Large intestine (tissue), 3 donors: ENCODE measurements at regions not wholly inside any gene's neighbourhood (a gene's known extent, or its start where the extent isn't known, plus 50 kb on each side); places are given as distances from the start of the nearest gene placed in this dataset.

Source experiments
- DNase-seq, 2 donors: peaks; one replicate each; pipeline versions ENCODE4 v3.0.0 to v3.0.0-alpha.2; 2013
- H3K27ac ChIP-seq: one replicate; pipeline ENCODE4 v1.5.1; 2013; ENCODE audit warnings: low read length
- H3K27me3 ChIP-seq: 2 replicates; pipeline ENCODE4 v1.6.1; 2013; ENCODE audit warnings: low read length; ENCODE audit not compliant: control insufficient read depth, insufficient read depth
- H3K36me3 ChIP-seq: 2 replicates; pipeline ENCODE4 v1.6.1; 2013; ENCODE audit warnings: low read length; ENCODE audit not compliant: control insufficient read depth, insufficient read depth
- H3K4me1 ChIP-seq: one replicate; pipeline ENCODE4 v1.6.1; 2013; ENCODE audit warnings: low read length; ENCODE audit not compliant: control insufficient read depth, insufficient read depth
- H3K4me3 ChIP-seq: one replicate; pipeline ENCODE4 v1.5.1; 2013; ENCODE audit warnings: low read length
- H3K9me3 ChIP-seq: one replicate; pipeline ENCODE4 v1.6.1; 2013; ENCODE audit warnings: mild to moderate bottlenecking, low read depth, low read length, moderate library complexity; ENCODE audit not compliant: control insufficient read depth
- WGBS: methylation state at CpG from one replicate; pipeline ENCODE4 v1.1.5; 2013; ENCODE audit warnings: low lambda C conversion rate; ENCODE audit not compliant: insufficient coverage; 5-methylcytosine and 5-hydroxymethylcytosine counted together

- Histone ChIP-seq H3K27ac (no peak overlapping the region), H3K36me3 (no peaks in the 10 kb centered on the region), H3K9me3 (no peaks in the 10 kb centered on the region), H3K27me3 (no peaks in the 10 kb centered on the region), H3K4me3 (no peak overlapping the region), H3K4me1 (no peaks in the 10 kb centered on the region)
- no peak for DNase-seq
Observed at GRCh38 chr21:37967036-37967435, 50.8 kb upstream of the KCNJ6 start.

DNA sequence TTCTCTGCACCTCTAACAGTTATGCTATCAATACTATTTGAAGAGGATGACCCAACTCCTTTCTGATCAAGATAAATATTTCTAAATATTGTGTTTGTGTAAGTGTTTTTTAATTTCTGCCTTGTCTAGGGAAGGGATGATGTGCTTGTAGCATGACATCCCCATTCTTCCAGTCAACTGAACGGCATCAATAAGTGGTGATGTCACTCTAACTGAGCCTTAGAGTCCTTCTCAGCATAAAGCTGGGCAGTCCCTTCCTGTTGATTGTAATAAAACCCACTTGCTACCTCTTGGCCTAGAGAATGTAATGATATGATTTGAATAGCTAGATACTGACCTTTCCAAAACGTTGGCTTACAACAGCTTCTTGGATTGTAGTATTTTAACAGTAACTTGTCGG is 52.5 kb upstream of the KCNJ6 start:
- no peak for DNase-seq
- no peaks in the 10 kb centered on the region for H3K36me3 ChIP-seq
- no peaks in the 10 kb centered on the region for H3K4me1 ChIP-seq
- no CpG with 5 or more reads among the region's 3 CpGs for WGBS
- no peaks in the 10 kb centered on the region for H3K9me3 ChIP-seq
- H3K27ac ChIP-seq, result no peak overlapping the region
- no peak overlapping the region for H3K4me3 ChIP-seq
- H3K27me3 ChIP-seq, result no peaks in the 10 kb centered on the region

GRCh38 chr21:37970548-37970947 is 54.3 kb upstream of the KCNJ6 start:
- H3K4me1 ChIP-seq, result no peaks in the 10 kb centered on the region
- no peaks in the 10 kb centered on the region for H3K36me3 ChIP-seq
- no peaks in the 10 kb centered on the region for H3K9me3 ChIP-seq
- no peak for DNase-seq
- H3K27me3 ChIP-seq, result no peaks in the 10 kb centered on the region
- 80% methylated on average over 1 of the region's 4 CpGs for WGBS
- no peak overlapping the region for H3K27ac ChIP-seq
- no peak overlapping the region for H3K4me3 ChIP-seq

GRCh38 chr21:37971390-37971950 is 55.2 kb upstream of the KCNJ6 start:
- DNase-seq, result no peak
- no peak overlapping the region for H3K27ac ChIP-seq
- H3K9me3 ChIP-seq, result no peaks in the 10 kb centered on the region
- no peaks in the 10 kb centered on the region for H3K27me3 ChIP-seq
- no peaks in the 10 kb centered on the region for H3K4me1 ChIP-seq
- WGBS, result no CpG with 5 or more reads among the region's 6 CpGs
- no peaks in the 10 kb centered on the region for H3K36me3 ChIP-seq
- no peak overlapping the region for H3K4me3 ChIP-seq

GRCh38 chr21:37974081-37974480 is 57.8 kb upstream of the KCNJ6 start:
- WGBS, result no CpG with 5 or more reads among the region's 6 CpGs
- Histone ChIP-seq H3K27me3 (no peaks in the 10 kb centered on the region), H3K9me3 (no peaks in the 10 kb centered on the region), H3K27ac (no peak overlapping the region), H3K4me1 (no peaks in the 10 kb centered on the region), H3K4me3 (no peak overlapping the region), H3K36me3 (no peaks in the 10 kb centered on the region)
- no peak for DNase-seq

GRCh38 chr21:37982496-37983318 is 66.5 kb upstream of the KCNJ6 start:
- WGBS, result 80% methylated on average over 2 of the region's 2 CpGs
- Histone ChIP-seq H3K9me3 (no peaks in the 10 kb centered on the region), H3K27ac (no peak overlapping the region), H3K36me3 (no peaks in the 10 kb centered on the region), H3K4me1 (no peaks in the 10 kb centered on the region), H3K4me3 (no peak overlapping the region), H3K27me3 (no peaks in the 10 kb centered on the region)
- DNase-seq, result no peak

DNA sequence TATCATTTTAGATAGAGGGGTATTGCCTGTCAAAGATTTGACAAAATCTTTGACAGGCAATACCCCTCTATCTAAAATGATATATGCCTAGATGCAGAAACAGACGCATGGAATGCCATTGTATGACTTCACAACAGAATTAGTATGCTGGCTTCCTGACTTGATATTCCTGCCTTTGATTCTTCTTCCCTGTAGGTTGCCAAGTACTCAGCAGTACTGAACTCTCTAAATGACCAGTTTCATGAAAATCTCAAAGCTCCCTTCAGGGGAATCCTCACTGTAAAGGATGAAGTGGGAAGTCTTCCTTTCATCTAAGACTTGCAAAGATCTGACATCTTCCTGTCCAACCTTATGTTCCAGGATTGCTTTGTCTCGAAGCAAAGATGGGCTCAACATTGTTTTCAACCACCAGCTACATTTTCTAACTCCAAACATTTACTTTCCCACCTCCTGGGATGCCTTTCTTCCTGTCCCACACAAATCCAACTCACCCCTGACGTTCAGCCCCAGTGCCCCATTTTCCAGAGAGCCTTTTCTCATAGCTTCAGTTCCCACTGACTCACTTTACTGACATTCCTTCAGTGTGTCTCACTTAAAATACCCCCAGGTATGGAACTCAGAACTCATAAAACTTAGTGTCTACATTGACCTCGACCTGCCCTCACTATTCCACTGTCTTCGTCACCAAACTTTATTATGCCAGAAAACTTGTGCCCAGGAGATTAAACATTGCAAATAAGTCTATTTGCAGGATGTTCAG is 67.3 kb upstream of the KCNJ6 start:
- Histone ChIP-seq H3K27me3 (no peaks in the 10 kb centered on the region), H3K36me3 (no peaks in the 10 kb centered on the region), H3K4me3 (no peak overlapping the region), H3K4me1 (no peaks in the 10 kb centered on the region), H3K9me3 (no peaks in the 10 kb centered on the region), H3K27ac (no peak overlapping the region)
- DNase-seq, result no peak
- 65% methylated on average over 2 of the region's 5 CpGs for WGBS

DNA sequence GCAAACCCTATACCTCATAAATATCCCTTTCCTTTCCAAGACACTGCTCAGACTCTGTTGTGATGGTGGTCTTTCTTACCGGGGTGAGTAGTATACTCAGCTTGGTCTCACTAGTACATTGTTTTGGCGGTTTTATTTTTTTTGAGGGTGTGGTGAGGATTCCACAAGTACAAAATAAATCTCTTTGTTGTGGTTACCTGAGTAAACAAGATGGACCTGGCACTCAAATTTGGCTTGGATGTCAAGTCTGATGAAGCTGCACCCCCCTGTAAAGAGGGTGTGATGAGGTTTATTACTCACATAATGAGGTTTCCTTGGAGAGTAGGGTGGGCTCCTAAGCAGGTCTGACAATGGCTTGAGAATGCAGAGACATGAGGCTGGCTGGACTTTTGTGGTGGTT is 68.2 kb upstream of the KCNJ6 start:
- H3K36me3 ChIP-seq, result no peaks in the 10 kb centered on the region
- no peak for DNase-seq
- H3K27ac ChIP-seq, result no peak overlapping the region
- H3K4me3 ChIP-seq, result no peak overlapping the region
- WGBS, result no CpG with 5 or more reads among the region's 2 CpGs
- H3K9me3 ChIP-seq, result no peaks in the 10 kb centered on the region
- H3K4me1 ChIP-seq, result no peaks in the 10 kb centered on the region
- H3K27me3 ChIP-seq, result no peaks in the 10 kb centered on the region

DNA sequence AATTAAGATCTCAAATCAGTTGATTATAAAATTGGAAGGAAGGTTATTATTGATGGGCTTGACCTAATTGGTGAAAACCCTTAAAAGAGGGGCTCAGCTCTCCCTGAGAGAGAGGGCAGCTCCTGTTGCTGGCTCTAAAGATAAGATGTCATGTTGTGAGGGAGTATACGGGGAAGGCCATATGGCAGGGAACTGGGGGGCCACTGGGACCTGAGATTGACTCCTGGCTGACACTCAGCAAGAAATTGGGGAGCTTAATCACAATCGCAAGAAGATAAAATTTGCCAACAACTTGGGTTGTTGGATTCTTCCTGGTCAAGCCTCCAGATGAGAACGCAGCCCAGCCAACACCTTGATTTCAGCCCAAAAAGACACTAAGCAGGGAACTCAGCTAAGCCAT is 69.7 kb upstream of the KCNJ6 start:
- H3K9me3 ChIP-seq, result no peaks in the 10 kb centered on the region
- DNase-seq, result no peak
- H3K27ac ChIP-seq, result no peak overlapping the region
- H3K27me3 ChIP-seq, result no peaks in the 10 kb centered on the region
- WGBS, result no CpG with 5 or more reads among the region's 3 CpGs
- no peaks in the 10 kb centered on the region for H3K36me3 ChIP-seq
- no peak overlapping the region for H3K4me3 ChIP-seq
- no peaks in the 10 kb centered on the region for H3K4me1 ChIP-seq

- no peak overlapping the region for H3K4me3 ChIP-seq
- H3K4me1 ChIP-seq, result no peaks in the 10 kb centered on the region
- H3K27ac ChIP-seq, result no peak overlapping the region
- no peaks in the 10 kb centered on the region for H3K27me3 ChIP-seq
- DNase-seq, result no peak
- no peaks in the 10 kb centered on the region for H3K36me3 ChIP-seq
- WGBS, result no CpG with 5 or more reads among the region's 5 CpGs
- no peaks in the 10 kb centered on the region for H3K9me3 ChIP-seq
Observed at GRCh38 chr21:37986751-37987399, 70.6 kb upstream of the KCNJ6 start.
